ENCODE measurements at regions not wholly inside any gene's neighbourhood (a gene's known extent, or its start where the extent isn't known, plus 50 kb on each side); places are given as distances from the start of the nearest gene placed in this dataset.

- Histone ChIP-seq H3K36me3 (ENCODE audit: control insufficient read depth in 1 of 2, insufficient read depth in 2 of 2, low read length in 2 of 2) (no peaks in the 10 kb centered on the region), H3K9ac (ENCODE audit: low read depth in 1 of 2, low read length in 2 of 2) (peak overlapping the region in 1 of 2 donors; percentile 27), H3K4me3 (ENCODE audit: low read depth in 1 of 2, low read length in 2 of 2) (no peak overlapping the region), H3K27ac (ENCODE audit: low read depth, low read length) (peak overlapping the region; percentile 39), H3K9me3 (ENCODE audit: control insufficient read depth in 1 of 2, low read length in 2 of 2) (no peaks in the 10 kb centered on the region), H3K27me3 (ENCODE audit: control insufficient read depth in 1 of 2, insufficient read depth in 2 of 2, low read length in 2 of 2) (no peaks in the 10 kb centered on the region), H3K4me1 (ENCODE audit: control insufficient read depth in 1 of 2, insufficient read depth in 2 of 2, low read length in 2 of 2) (peaks cover 22 to 28% of the 10 kb centered on the region in 2 donors)
Measured at GRCh38 chr16:85522842-85523601, 90.1 kb upstream of the GSE1 start.

GRCh38 chr16:85523602-85524364, 89.3 kb upstream of the GSE1 start:
- Histone ChIP-seq H3K9ac (ENCODE audit: low read depth in 1 of 2, low read length in 2 of 2) (no peak overlapping the region), H3K27ac (ENCODE audit: low read depth, low read length) (peak overlapping the region; percentile 39)

GRCh38 chr16:85524365-85524629, 88.8 kb upstream of the GSE1 start:
- H3K4me3 ChIP-seq (ENCODE audit: low read depth in 1 of 2, low read length in 2 of 2), result no peak overlapping the region
- no peak overlapping the region for H3K27ac ChIP-seq (ENCODE audit: low read depth, low read length)
- no peaks in the 10 kb centered on the region for H3K9me3 ChIP-seq (ENCODE audit: control insufficient read depth in 1 of 2, low read length in 2 of 2)
- no peaks in the 10 kb centered on the region for H3K27me3 ChIP-seq (ENCODE audit: control insufficient read depth in 1 of 2, insufficient read depth in 2 of 2, low read length in 2 of 2)
- no peaks in the 10 kb centered on the region for H3K36me3 ChIP-seq (ENCODE audit: control insufficient read depth in 1 of 2, insufficient read depth in 2 of 2, low read length in 2 of 2)
- H3K9ac ChIP-seq (ENCODE audit: low read depth in 1 of 2, low read length in 2 of 2), result no peak overlapping the region
- H3K4me1 ChIP-seq (ENCODE audit: control insufficient read depth in 1 of 2, insufficient read depth in 2 of 2, low read length in 2 of 2), result peaks cover 22 to 28% of the 10 kb centered on the region in 2 donors

More at GRCh38 chr16:85523602-85524364, 89.3 kb upstream of the GSE1 start:
- Histone ChIP-seq H3K27me3 (ENCODE audit: control insufficient read depth in 1 of 2, insufficient read depth in 2 of 2, low read length in 2 of 2) (no peaks in the 10 kb centered on the region), H3K4me3 (ENCODE audit: low read depth in 1 of 2, low read length in 2 of 2) (no peak overlapping the region), H3K9me3 (ENCODE audit: control insufficient read depth in 1 of 2, low read length in 2 of 2) (no peaks in the 10 kb centered on the region), H3K4me1 (ENCODE audit: control insufficient read depth in 1 of 2, insufficient read depth in 2 of 2, low read length in 2 of 2) (peaks cover 22 to 28% of the 10 kb centered on the region in 2 donors), H3K36me3 (ENCODE audit: control insufficient read depth in 1 of 2, insufficient read depth in 2 of 2, low read length in 2 of 2) (no peaks in the 10 kb centered on the region)

GRCh38 chr16:85524630-85525419, 88.3 kb upstream of the GSE1 start:
- no peak overlapping the region for H3K9ac ChIP-seq (ENCODE audit: low read depth in 1 of 2, low read length in 2 of 2)
- H3K27me3 ChIP-seq (ENCODE audit: control insufficient read depth in 1 of 2, insufficient read depth in 2 of 2, low read length in 2 of 2), result no peaks in the 10 kb centered on the region
- H3K4me1 ChIP-seq (ENCODE audit: control insufficient read depth in 1 of 2, insufficient read depth in 2 of 2, low read length in 2 of 2), result peaks cover 22 to 28% of the 10 kb centered on the region in 2 donors
- no peak overlapping the region for H3K27ac ChIP-seq (ENCODE audit: low read depth, low read length)
- no peak overlapping the region for H3K4me3 ChIP-seq (ENCODE audit: low read depth in 1 of 2, low read length in 2 of 2)
- no peaks in the 10 kb centered on the region for H3K36me3 ChIP-seq (ENCODE audit: control insufficient read depth in 1 of 2, insufficient read depth in 2 of 2, low read length in 2 of 2)
- no peaks in the 10 kb centered on the region for H3K9me3 ChIP-seq (ENCODE audit: control insufficient read depth in 1 of 2, low read length in 2 of 2)

GRCh38 chr16:85525420-85526184, 87.5 kb upstream of the GSE1 start:
- Histone ChIP-seq H3K4me1 (ENCODE audit: control insufficient read depth in 1 of 2, insufficient read depth in 2 of 2, low read length in 2 of 2) (peaks cover 22 to 28% of the 10 kb centered on the region in 2 donors), H3K9ac (ENCODE audit: low read depth in 1 of 2, low read length in 2 of 2) (no peak overlapping the region), H3K4me3 (ENCODE audit: low read depth in 1 of 2, low read length in 2 of 2) (no peak overlapping the region), H3K27ac (ENCODE audit: low read depth, low read length) (no peak overlapping the region), H3K27me3 (ENCODE audit: control insufficient read depth in 1 of 2, insufficient read depth in 2 of 2, low read length in 2 of 2) (no peaks in the 10 kb centered on the region), H3K9me3 (ENCODE audit: control insufficient read depth in 1 of 2, low read length in 2 of 2) (no peaks in the 10 kb centered on the region), H3K36me3 (ENCODE audit: control insufficient read depth in 1 of 2, insufficient read depth in 2 of 2, low read length in 2 of 2) (no peaks in the 10 kb centered on the region)

GRCh38 chr16:85526185-85526974, 86.7 kb upstream of the GSE1 start:
- Histone ChIP-seq H3K27ac (ENCODE audit: low read depth, low read length) (no peak overlapping the region), H3K27me3 (ENCODE audit: control insufficient read depth in 1 of 2, insufficient read depth in 2 of 2, low read length in 2 of 2) (no peaks in the 10 kb centered on the region), H3K36me3 (ENCODE audit: control insufficient read depth in 1 of 2, insufficient read depth in 2 of 2, low read length in 2 of 2) (no peaks in the 10 kb centered on the region), H3K4me1 (ENCODE audit: control insufficient read depth in 1 of 2, insufficient read depth in 2 of 2, low read length in 2 of 2) (peaks cover 14 to 23% of the 10 kb centered on the region in 2 donors), H3K9me3 (ENCODE audit: control insufficient read depth in 1 of 2, low read length in 2 of 2) (no peaks in the 10 kb centered on the region), H3K9ac (ENCODE audit: low read depth in 1 of 2, low read length in 2 of 2) (no peak overlapping the region), H3K4me3 (ENCODE audit: low read depth in 1 of 2, low read length in 2 of 2) (no peak overlapping the region)

- Histone ChIP-seq H3K36me3 (ENCODE audit: control insufficient read depth in 1 of 2, insufficient read depth in 2 of 2, low read length in 2 of 2) (no peaks in the 10 kb centered on the region), H3K27me3 (ENCODE audit: control insufficient read depth in 1 of 2, insufficient read depth in 2 of 2, low read length in 2 of 2) (no peaks in the 10 kb centered on the region), H3K9me3 (ENCODE audit: control insufficient read depth in 1 of 2, low read length in 2 of 2) (no peaks in the 10 kb centered on the region), H3K4me3 (ENCODE audit: low read depth in 1 of 2, low read length in 2 of 2) (no peak overlapping the region), H3K9ac (ENCODE audit: low read depth in 1 of 2, low read length in 2 of 2) (no peak overlapping the region), H3K27ac (ENCODE audit: low read depth, low read length) (no peak overlapping the region), H3K4me1 (ENCODE audit: control insufficient read depth in 1 of 2, insufficient read depth in 2 of 2, low read length in 2 of 2) (peaks cover 12 to 20% of the 10 kb centered on the region in 2 donors)
Measured at GRCh38 chr16:85527042-85527766, 85.9 kb upstream of the GSE1 start.

GRCh38 chr16:85527767-85528297, 85.3 kb upstream of the GSE1 start:
- no peaks in the 10 kb centered on the region for H3K9me3 ChIP-seq (ENCODE audit: control insufficient read depth in 1 of 2, low read length in 2 of 2)
- H3K27me3 ChIP-seq (ENCODE audit: control insufficient read depth in 1 of 2, insufficient read depth in 2 of 2, low read length in 2 of 2), result no peaks in the 10 kb centered on the region
- H3K4me1 ChIP-seq (ENCODE audit: control insufficient read depth in 1 of 2, insufficient read depth in 2 of 2, low read length in 2 of 2), result peaks cover 9 to 14% of the 10 kb centered on the region in 2 donors
- no peak overlapping the region for H3K9ac ChIP-seq (ENCODE audit: low read depth in 1 of 2, low read length in 2 of 2)
- no peaks in the 10 kb centered on the region for H3K36me3 ChIP-seq (ENCODE audit: control insufficient read depth in 1 of 2, insufficient read depth in 2 of 2, low read length in 2 of 2)
- H3K27ac ChIP-seq (ENCODE audit: low read depth, low read length), result no peak overlapping the region
- H3K4me3 ChIP-seq (ENCODE audit: low read depth in 1 of 2, low read length in 2 of 2), result no peak overlapping the region

Measured in duodenal mucosa (tissue), 2 donors.